Suprapubic skin (tissue), 4 donors: ENCODE measurements at regions not wholly inside any gene's neighbourhood (a gene's known extent, or its start where the extent isn't known, plus 50 kb on each side); places are given as distances from the start of the nearest gene placed in this dataset.

Experiments
- DNase-seq, 2 donors: peaks; one replicate each; pipeline ENCODE4 v3.0.0-alpha.2; 2019; ENCODE audit warnings: low spot score in 2 of 2
- H3K27ac ChIP-seq: fragments of 200-600 bp; sonication (generic); one replicate; pipeline ENCODE4 v1.5.1; 2019
- H3K27me3 ChIP-seq: fragments of 200-600 bp; sonication (generic); one replicate; pipeline ENCODE4 v1.5.1; 2019
- H3K36me3 ChIP-seq: fragments of 200-600 bp; sonication (generic); one replicate; pipeline ENCODE4 v1.5.1; 2019
- H3K4me1 ChIP-seq: fragments of 200-600 bp; sonication (generic); one replicate; pipeline ENCODE4 v1.5.1; 2019
- H3K4me3 ChIP-seq: fragments of 200-600 bp; sonication (generic); one replicate; pipeline ENCODE4 v1.5.1; 2019; ENCODE audit warnings: mild to moderate bottlenecking
- H3K9me3 ChIP-seq: fragments of 200-600 bp; sonication (generic); one replicate; pipeline ENCODE4 v1.5.1; 2019
- EP300 ChIP-seq: sonication (generic); formaldehyde crosslinking; IDR thresholded peaks from one replicate; pipeline ENCODE4 v1.6.1; 2017; ENCODE audit warnings: antibody characterized with exemption
- POLR2A ChIP-seq, 2 donors: fragments of 450-650 bp; IDR thresholded peaks; one replicate each; pipeline ENCODE4 v1.6.1; 2017; ENCODE audit warnings: antibody characterized with exemption in 2 of 2, mild to moderate bottlenecking in 2 of 2, moderate library complexity in 2 of 2
- POLR2AphosphoS5 ChIP-seq, 3 donors: sonication (generic); formaldehyde crosslinking; IDR thresholded peaks; one replicate each; pipeline ENCODE4 v1.6.1; 2017; ENCODE audit warnings: antibody characterized with exemption in 3 of 3
- WGBS: methylation state at CpG from one replicate; pipeline ENCODE4 v1.1.5; 2018; 5-methylcytosine and 5-hydroxymethylcytosine counted together
- TF ChIP-seq, protein P1 (sequence below), 2 donors: fragments of 200-600 bp in 1 of 2; fragments of 450-650 bp in 1 of 2; sonication (generic) in 1 of 2; IDR thresholded peaks; one replicate each; pipeline ENCODE4 v1.5.1; 2016 to 2019; ENCODE audit warnings: antibody characterized with exemption in 2 of 2, mild to moderate bottlenecking in 1 of 2, moderate library complexity in 1 of 2

DNA sequence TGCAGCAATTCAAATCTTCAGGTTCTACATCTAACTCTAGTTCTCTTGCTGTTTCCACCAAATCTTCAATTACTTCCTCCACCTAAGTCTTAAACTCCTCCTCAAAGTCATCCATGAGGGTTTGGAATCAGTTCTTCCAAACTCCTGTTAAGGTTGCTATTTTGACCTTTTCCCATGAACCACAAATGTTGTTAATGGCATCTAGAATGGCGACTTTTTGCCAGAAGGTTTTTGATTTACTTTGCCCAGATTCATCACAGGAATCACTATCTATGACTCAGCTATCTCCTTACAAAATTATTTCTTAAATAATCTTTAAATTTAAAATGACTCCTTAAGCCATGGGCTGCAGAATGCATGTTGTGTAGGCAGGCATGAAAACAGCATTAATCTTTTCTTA lies 368.9 kb upstream of the TNP1 start:
- Histone ChIP-seq H3K27me3 (no peaks in the 10 kb centered on the region), H3K4me3 (no peak overlapping the region), H3K4me1 (no peaks in the 10 kb centered on the region), H3K36me3 (no peaks in the 10 kb centered on the region), H3K9me3 (no peaks in the 10 kb centered on the region), H3K27ac (no peak overlapping the region)
- no peak for DNase-seq
- 76% methylated on average over 1 of the region's 1 CpG for WGBS
- TF ChIP-seq EP300 (no peak), POLR2A (IDR thresholded peaks at IDR 0.05) (no peak), POLR2AphosphoS5 (IDR thresholded peaks at IDR 0.05) (no peak)
- TF ChIP-seq, protein P1, sequence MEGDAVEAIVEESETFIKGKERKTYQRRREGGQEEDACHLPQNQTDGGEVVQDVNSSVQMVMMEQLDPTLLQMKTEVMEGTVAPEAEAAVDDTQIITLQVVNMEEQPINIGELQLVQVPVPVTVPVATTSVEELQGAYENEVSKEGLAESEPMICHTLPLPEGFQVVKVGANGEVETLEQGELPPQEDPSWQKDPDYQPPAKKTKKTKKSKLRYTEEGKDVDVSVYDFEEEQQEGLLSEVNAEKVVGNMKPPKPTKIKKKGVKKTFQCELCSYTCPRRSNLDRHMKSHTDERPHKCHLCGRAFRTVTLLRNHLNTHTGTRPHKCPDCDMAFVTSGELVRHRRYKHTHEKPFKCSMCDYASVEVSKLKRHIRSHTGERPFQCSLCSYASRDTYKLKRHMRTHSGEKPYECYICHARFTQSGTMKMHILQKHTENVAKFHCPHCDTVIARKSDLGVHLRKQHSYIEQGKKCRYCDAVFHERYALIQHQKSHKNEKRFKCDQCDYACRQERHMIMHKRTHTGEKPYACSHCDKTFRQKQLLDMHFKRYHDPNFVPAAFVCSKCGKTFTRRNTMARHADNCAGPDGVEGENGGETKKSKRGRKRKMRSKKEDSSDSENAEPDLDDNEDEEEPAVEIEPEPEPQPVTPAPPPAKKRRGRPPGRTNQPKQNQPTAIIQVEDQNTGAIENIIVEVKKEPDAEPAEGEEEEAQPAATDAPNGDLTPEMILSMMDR (IDR thresholded peaks at IDR 0.05) = no peak

DNA sequence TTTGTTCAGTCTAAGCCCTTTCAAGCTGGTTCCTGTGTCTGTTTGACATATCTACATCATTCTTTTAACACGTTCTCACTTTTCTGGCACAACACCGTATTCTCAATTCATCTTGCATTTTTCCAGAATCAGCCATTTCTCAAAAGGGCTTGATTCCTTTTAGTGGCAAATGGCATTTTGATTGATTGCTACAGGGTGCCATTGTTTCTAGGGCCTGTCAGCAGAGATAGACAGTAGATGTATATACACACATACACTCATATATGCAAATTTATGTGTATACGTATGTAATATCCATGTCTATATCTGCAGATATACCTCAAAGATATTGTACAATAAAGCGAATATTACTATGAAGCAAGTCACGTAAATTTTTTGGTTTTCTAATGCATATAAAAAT lies 367.9 kb upstream of the TNP1 start:
- Histone ChIP-seq H3K27ac (no peak overlapping the region), H3K4me1 (peaks cover 3% of the 10 kb centered on the region), H3K27me3 (no peaks in the 10 kb centered on the region), H3K4me3 (no peak overlapping the region), H3K36me3 (no peaks in the 10 kb centered on the region), H3K9me3 (no peaks in the 10 kb centered on the region)
- TF ChIP-seq EP300 (no peak), POLR2AphosphoS5 (IDR thresholded peaks at IDR 0.05) (no peak), POLR2A (IDR thresholded peaks at IDR 0.05) (no peak)
- TF ChIP-seq, protein P1 (IDR thresholded peaks at IDR 0.05) = no peak
- DNase-seq = no peak
- 90% methylated on average over 5 of the region's 5 CpGs for WGBS

DNA sequence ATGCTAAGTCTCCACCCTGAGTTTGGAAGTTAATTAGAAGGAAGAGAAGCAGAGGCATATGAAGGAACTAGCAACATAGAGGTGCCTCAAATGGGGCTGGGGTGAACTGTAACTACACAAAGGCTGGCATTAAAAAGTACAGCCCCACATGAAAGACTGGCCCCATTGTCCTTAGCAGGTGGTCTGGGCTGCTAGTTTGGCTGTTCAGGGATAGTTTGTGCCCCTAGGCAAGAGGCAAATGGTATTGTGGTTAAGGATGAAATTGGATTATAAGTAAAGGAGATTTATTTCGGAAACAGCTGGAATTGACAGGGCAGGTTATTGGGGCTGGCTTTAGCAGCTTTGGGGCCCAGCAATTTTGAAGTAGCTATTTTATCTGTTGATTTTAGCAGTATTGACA lies 365.7 kb upstream of the TNP1 start:
- DNase-seq = no peak
- H3K27me3 ChIP-seq = no peaks in the 10 kb centered on the region
- no peak overlapping the region for H3K4me3 ChIP-seq
- H3K9me3 ChIP-seq = no peaks in the 10 kb centered on the region
- WGBS = 95% methylated on average over 1 of the region's 1 CpG
- peaks cover 3% of the 10 kb centered on the region for H3K4me1 ChIP-seq
- H3K27ac ChIP-seq = no peak overlapping the region
- TF ChIP-seq EP300 = no peak
- TF ChIP-seq, protein P1 (IDR thresholded peaks at IDR 0.05) = no peak
- H3K36me3 ChIP-seq = no peaks in the 10 kb centered on the region

DNA sequence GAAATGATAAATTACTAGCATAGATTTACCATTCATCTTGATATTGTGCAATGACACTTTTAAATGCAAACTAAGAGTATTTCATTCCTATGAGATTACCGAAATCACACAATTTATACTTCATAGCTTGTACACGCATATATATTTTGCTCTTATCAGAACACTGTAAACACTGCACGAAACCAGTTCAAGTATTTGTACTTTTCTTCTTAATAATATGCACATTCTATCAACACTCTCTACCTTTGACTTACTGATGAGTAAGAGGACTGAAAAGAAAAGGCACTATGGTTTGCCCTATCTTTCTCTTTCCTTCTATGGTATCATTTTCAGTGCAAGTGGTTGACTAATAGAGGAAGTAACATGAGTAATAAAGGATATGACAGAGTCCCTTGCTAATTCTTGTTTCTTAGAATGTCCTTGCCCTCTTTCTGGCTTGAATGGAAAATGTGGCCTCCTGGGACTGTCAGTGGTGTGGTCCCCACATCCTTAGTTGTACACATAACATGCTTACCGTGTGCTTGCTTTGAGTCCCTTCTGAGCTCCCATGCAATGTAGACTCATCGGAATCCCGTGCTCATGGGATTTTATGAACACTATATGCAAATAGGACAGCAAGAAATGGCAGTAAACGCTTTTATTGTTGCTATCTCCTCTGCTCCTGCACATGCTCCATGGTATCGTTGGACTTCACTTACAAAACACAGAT lies 363.5 kb upstream of the TNP1 start:
- Histone ChIP-seq H3K36me3 (no peaks in the 10 kb centered on the region), H3K9me3 (no peaks in the 10 kb centered on the region), H3K4me3 (no peak overlapping the region), H3K27me3 (no peaks in the 10 kb centered on the region), H3K4me1 (peaks cover 7% of the 10 kb centered on the region), H3K27ac (no peak overlapping the region)
- 81% methylated on average over 8 of the region's 8 CpGs for WGBS
- TF ChIP-seq, protein P1 (IDR thresholded peaks at IDR 0.05) = no peak
- no peak for TF ChIP-seq POLR2AphosphoS5 (IDR thresholded peaks at IDR 0.05)
- TF ChIP-seq EP300 = no peak
- no peak for TF ChIP-seq POLR2A (IDR thresholded peaks at IDR 0.05)
- DNase-seq = no peak

DNA sequence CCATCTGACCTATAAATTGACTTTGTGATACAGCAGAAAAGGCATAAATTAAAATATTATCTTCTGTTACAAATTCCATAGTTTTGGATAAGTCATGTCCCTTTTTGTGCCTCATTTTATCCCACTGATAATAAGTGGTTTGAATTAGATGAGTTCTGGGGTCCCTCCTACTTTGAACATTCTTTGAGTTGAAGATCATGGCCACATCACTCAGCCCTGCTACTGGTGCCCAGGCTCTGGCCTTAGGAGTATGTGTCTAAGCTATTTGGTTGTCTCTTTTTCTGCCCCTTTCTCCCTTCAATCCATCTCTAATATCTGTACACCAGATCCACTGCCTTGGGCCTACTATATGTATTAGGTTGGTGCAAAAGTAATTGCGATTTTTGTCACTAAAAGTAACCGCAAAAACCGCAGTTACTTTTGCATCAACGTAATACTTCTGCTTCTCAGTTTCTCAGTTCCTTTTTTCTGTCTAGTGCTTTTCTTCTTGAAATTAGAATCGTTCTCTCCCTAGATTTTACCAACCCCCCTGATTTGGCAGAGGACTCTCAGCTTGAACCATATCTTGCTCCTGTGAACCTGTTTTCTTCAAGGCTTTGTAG lies 362.5 kb upstream of the TNP1 start:
- Histone ChIP-seq H3K4me1 (peaks cover 7% of the 10 kb centered on the region), H3K9me3 (no peaks in the 10 kb centered on the region), H3K27ac (no peak overlapping the region), H3K27me3 (no peaks in the 10 kb centered on the region), H3K4me3 (no peak overlapping the region), H3K36me3 (no peaks in the 10 kb centered on the region)
- WGBS = 68% methylated on average over 5 of the region's 5 CpGs
- no peak for TF ChIP-seq EP300
- TF ChIP-seq POLR2A (IDR thresholded peaks at IDR 0.05) = no peak
- DNase-seq = no peak
